ENCODE measurements at regions not wholly inside any gene's neighbourhood (a gene's known extent, or its start where the extent isn't known, plus 50 kb on each side); places are given as distances from the start of the nearest gene placed in this dataset.

DNA sequence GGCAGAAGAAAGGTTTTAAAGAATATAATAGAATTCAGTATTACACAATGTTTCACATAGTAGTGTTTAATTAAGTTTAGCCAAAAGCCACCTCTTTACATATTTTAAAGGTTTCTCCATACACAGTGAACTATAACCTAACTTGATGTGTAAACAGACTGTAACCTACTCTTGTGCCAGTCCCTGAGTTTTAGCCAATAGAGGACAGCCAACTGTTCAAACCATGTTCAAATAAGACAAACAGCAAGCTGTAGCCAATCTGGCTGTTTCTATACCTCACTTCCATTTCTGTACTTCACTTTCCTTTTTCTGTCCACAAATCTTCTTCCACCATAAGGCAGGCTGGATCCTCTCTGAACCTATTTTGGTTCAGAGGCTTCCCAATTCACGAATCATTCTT lies 65.2 kb downstream of the TEX13C start:
- Mint-ChIP-seq H3K27me3 (ENCODE audit: unreplicated experiment) (no peaks in the 10 kb centered on the region), H3K36me3 (ENCODE audit: insufficient read depth, unreplicated experiment) (no peaks in the 10 kb centered on the region), H3K27ac (ENCODE audit: unreplicated experiment) (no peak overlapping the region), H3K9me3 (ENCODE audit: low read depth, unreplicated experiment) (peaks cover 11% of the 10 kb centered on the region), H3K4me1 (ENCODE audit: low read depth, unreplicated experiment) (no peaks in the 10 kb centered on the region), H3K4me3 (ENCODE audit: low read depth, unreplicated experiment) (no peak overlapping the region)
- TF ChIP-seq CTCF (IDR thresholded peaks at IDR 0.05; ENCODE audit: unreplicated experiment): no peak
- no peak for DNase-seq
- intact Hi-C loops (cut with micrococcal nuclease; ENCODE audit: unreplicated experiment): no loop called here
- CTCF ChIA-PET: no interaction called here
- no TSS peak for BruUV-seq (replicated peaks)

GRCh38 chrX:125387945-125388344 lies 68.3 kb downstream of the TEX13C start:
- no peak for DNase-seq
- no peaks in the 10 kb centered on the region for H3K4me1 Mint-ChIP-seq (ENCODE audit: low read depth, unreplicated experiment)
- no peak overlapping the region for H3K27ac Mint-ChIP-seq (ENCODE audit: unreplicated experiment)
- intact Hi-C loops (cut with micrococcal nuclease; ENCODE audit: unreplicated experiment): no loop called here
- peaks cover 22% of the 10 kb centered on the region for H3K9me3 Mint-ChIP-seq (ENCODE audit: low read depth, unreplicated experiment)
- BruUV-seq (replicated peaks): no TSS peak
- no peak for TF ChIP-seq CTCF (IDR thresholded peaks at IDR 0.05; ENCODE audit: unreplicated experiment)
- H3K27me3 Mint-ChIP-seq (ENCODE audit: unreplicated experiment): no peaks in the 10 kb centered on the region
- no peaks in the 10 kb centered on the region for H3K36me3 Mint-ChIP-seq (ENCODE audit: insufficient read depth, unreplicated experiment)
- CTCF ChIA-PET: no interaction called here
- no peak overlapping the region for H3K4me3 Mint-ChIP-seq (ENCODE audit: low read depth, unreplicated experiment)

DNA sequence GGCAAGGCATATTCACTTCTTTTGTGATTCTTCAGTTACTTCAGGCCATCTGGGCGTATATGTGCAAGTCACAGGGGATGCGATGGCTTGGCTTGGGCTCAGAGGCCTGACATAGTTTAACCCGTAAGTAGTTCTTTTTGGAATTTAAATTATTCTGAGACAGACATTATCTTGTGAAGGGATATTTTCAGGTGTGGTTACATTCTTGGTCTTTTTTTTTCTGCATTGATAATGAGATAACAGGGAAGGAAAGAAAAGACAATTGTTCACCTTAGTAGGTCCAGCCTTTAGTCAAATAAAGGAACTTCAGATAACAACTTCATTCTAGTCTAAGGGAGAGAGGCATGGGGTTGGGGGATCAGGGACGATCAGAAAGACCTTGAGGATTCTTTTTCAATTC lies 74.8 kb downstream of the TEX13C start:
- no peak overlapping the region for H3K27ac Mint-ChIP-seq (ENCODE audit: unreplicated experiment)
- H3K27me3 Mint-ChIP-seq (ENCODE audit: unreplicated experiment): no peaks in the 10 kb centered on the region
- TF ChIP-seq CTCF (IDR thresholded peaks at IDR 0.05; ENCODE audit: unreplicated experiment): no peak
- H3K36me3 Mint-ChIP-seq (ENCODE audit: insufficient read depth, unreplicated experiment): no peaks in the 10 kb centered on the region
- intact Hi-C loops (cut with micrococcal nuclease; ENCODE audit: unreplicated experiment): no loop called here
- no peaks in the 10 kb centered on the region for H3K4me1 Mint-ChIP-seq (ENCODE audit: low read depth, unreplicated experiment)
- no peak for DNase-seq
- no TSS peak for BruUV-seq (replicated peaks)
- CTCF ChIA-PET: no interaction called here
- H3K4me3 Mint-ChIP-seq (ENCODE audit: low read depth, unreplicated experiment): no peak overlapping the region
- peaks cover 17% of the 10 kb centered on the region for H3K9me3 Mint-ChIP-seq (ENCODE audit: low read depth, unreplicated experiment)

DNA sequence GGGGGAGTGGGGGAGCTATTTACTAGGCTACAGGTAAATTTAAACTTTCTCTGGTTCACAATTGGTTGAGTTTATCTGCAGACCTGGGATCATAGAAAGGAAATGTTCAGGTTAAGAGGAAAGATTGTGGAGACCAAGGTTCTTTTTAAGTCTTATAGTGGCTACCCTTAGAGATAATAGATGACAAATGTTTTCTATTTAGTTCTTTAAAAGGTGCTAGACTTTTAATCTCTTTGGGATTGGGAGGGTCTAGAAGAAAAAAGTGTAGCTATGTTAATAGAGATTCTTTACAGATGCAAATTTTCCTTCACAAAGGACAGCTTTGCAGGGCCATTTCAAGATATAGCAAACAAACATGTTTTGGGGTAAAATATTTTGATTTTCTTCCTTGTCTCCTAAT lies 76.0 kb downstream of the TEX13C start:
- Mint-ChIP-seq H3K27me3 (ENCODE audit: unreplicated experiment) (no peaks in the 10 kb centered on the region), H3K4me3 (ENCODE audit: low read depth, unreplicated experiment) (no peak overlapping the region), H3K4me1 (ENCODE audit: low read depth, unreplicated experiment) (no peaks in the 10 kb centered on the region), H3K9me3 (ENCODE audit: low read depth, unreplicated experiment) (peaks cover 11% of the 10 kb centered on the region), H3K27ac (ENCODE audit: unreplicated experiment) (no peak overlapping the region), H3K36me3 (ENCODE audit: insufficient read depth, unreplicated experiment) (no peaks in the 10 kb centered on the region)
- intact Hi-C loops (cut with micrococcal nuclease; ENCODE audit: unreplicated experiment): no loop called here
- no peak for DNase-seq
- TF ChIP-seq CTCF (IDR thresholded peaks at IDR 0.05; ENCODE audit: unreplicated experiment): no peak
- no TSS peak for BruUV-seq (replicated peaks)
- CTCF ChIA-PET: no interaction called here

- H3K27me3 Mint-ChIP-seq (ENCODE audit: unreplicated experiment): no peaks in the 10 kb centered on the region
- H3K9me3 Mint-ChIP-seq (ENCODE audit: low read depth, unreplicated experiment): peaks cover 2% of the 10 kb centered on the region
- no peak for TF ChIP-seq CTCF (IDR thresholded peaks at IDR 0.05; ENCODE audit: unreplicated experiment)
- no peak for DNase-seq
- BruUV-seq (replicated peaks): no TSS peak
- intact Hi-C loops (cut with micrococcal nuclease; ENCODE audit: unreplicated experiment): no loop called here
- no peaks in the 10 kb centered on the region for H3K36me3 Mint-ChIP-seq (ENCODE audit: insufficient read depth, unreplicated experiment)
- H3K4me3 Mint-ChIP-seq (ENCODE audit: low read depth, unreplicated experiment): no peak overlapping the region
- H3K27ac Mint-ChIP-seq (ENCODE audit: unreplicated experiment): no peak overlapping the region
- CTCF ChIA-PET: no interaction called here
- H3K4me1 Mint-ChIP-seq (ENCODE audit: low read depth, unreplicated experiment): no peaks in the 10 kb centered on the region
Measured at GRCh38 chrX:125398959-125399440, 79.3 kb downstream of the TEX13C start.
